ENCODE measurements at regions not wholly inside any gene's neighbourhood (a gene's known extent, or its start where the extent isn't known, plus 50 kb on each side); places are given as distances from the start of the nearest gene placed in this dataset.

- ChIA-PET CTCF (interaction anchor here (0.9 kb wide), 1 partner anchor 77 kb away, joined by 3 read pairs; no protein-coding TSS in a partner anchor), POLR2A (ENCODE audit: unreplicated experiment) (no interaction called here)
- no peaks in the 10 kb centered on the region for H3K27me3 ChIP-seq (ENCODE audit: insufficient read depth, low read depth)
- H2AFZ ChIP-seq, result no peak overlapping the region
- no peaks in the 10 kb centered on the region for H3K79me2 ChIP-seq (ENCODE audit: low read depth)
- no TSS peak for BruUV-seq (replicated peaks)
- no peaks in the 10 kb centered on the region for H4K20me1 ChIP-seq (ENCODE audit: insufficient read depth)
- no peaks in the 10 kb centered on the region for H3K36me3 ChIP-seq (ENCODE audit: low read depth)
- no peaks in the 10 kb centered on the region for H3F3A ChIP-seq (ENCODE audit: insufficient read depth, low read depth)
- H3K4me3 ChIP-seq, result no peak overlapping the region
- H3K27ac ChIP-seq, result no peak overlapping the region
- DNase-seq, result no peak
- no peaks in the 10 kb centered on the region for H3K9me2 ChIP-seq (ENCODE audit: insufficient read depth)
- no peak for TF ChIP-seq EZH2 (IDR thresholded peaks at IDR 0.05; ENCODE audit: low read depth)
- TF ChIP-seq CTCF (conservative IDR thresholded peaks at IDR 0.05), result no peak
- H3K4me1 ChIP-seq (replicated peaks; ENCODE audit: insufficient read depth), result peaks cover 14% of the 10 kb centered on the region
- no peaks in the 10 kb centered on the region; the same call in 1 of the 2 replicates for H3K9me3 ChIP-seq (ENCODE audit: insufficient read depth, low read depth)
- no peak overlapping the region for H3K4me2 ChIP-seq
- intact Hi-C loops (cut with micrococcal nuclease; ENCODE audit: unreplicated experiment), result no loop called here
Observed at GRCh38 chr20:24112360-24112759, 123.8 kb upstream of the GGTLC1 start.

DNA sequence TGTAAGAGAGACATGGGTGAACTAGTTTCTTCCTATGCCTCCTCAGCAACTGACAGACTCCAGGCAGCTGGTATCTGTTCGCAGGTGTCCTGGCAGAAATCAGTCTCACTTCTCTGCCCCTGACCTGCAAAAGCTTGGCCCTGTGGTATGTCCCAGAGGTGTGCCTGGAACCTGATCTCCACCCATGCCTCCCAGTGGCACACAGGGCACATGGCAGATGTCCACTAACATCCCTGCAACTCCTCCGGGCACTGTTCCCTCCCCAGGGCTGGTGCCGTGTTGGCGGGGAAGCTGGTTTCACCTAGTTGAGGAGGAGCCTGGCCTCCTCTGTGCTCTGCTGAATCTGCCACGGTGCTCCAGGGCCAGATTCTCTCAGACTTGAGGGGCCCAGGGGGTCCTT lies 123.3 kb upstream of the GGTLC1 start:
- H4K20me1 ChIP-seq (ENCODE audit: insufficient read depth), result no peaks in the 10 kb centered on the region
- H3K9me2 ChIP-seq (ENCODE audit: insufficient read depth), result no peaks in the 10 kb centered on the region
- no peak overlapping the region for H3K27ac ChIP-seq
- no peak overlapping the region for H3K4me2 ChIP-seq
- CTCF ChIA-PET, result interaction anchor here (0.5 to 0.9 kb wide), 2 partner anchors 77 to 1338 kb away, joined by 3 read pairs; no protein-coding TSS in a partner anchor
- H3K27me3 ChIP-seq (ENCODE audit: insufficient read depth, low read depth), result no peaks in the 10 kb centered on the region
- TF ChIP-seq EZH2 (IDR thresholded peaks at IDR 0.05; ENCODE audit: low read depth) (no peak), CTCF (conservative IDR thresholded peaks at IDR 0.05) (no peak)
- peaks cover 19% of the 10 kb centered on the region for H3K4me1 ChIP-seq (replicated peaks; ENCODE audit: insufficient read depth)
- no TSS peak for BruUV-seq (replicated peaks)
- H3K36me3 ChIP-seq (ENCODE audit: low read depth), result no peaks in the 10 kb centered on the region
- peaks cover 4% of the 10 kb centered on the region; the same call in 1 of the 2 replicates for H3F3A ChIP-seq (ENCODE audit: insufficient read depth, low read depth)
- POLR2A ChIA-PET (ENCODE audit: unreplicated experiment), result no interaction called here
- H3K9me3 ChIP-seq (ENCODE audit: insufficient read depth, low read depth), result no peaks in the 10 kb centered on the region; the same call in 1 of the 2 replicates
- DNase-seq, result no peak
- intact Hi-C loops (cut with micrococcal nuclease; ENCODE audit: unreplicated experiment), result no loop called here
- no peaks in the 10 kb centered on the region for H3K79me2 ChIP-seq (ENCODE audit: low read depth)
- no peak overlapping the region for H2AFZ ChIP-seq
- no peak overlapping the region for H3K4me3 ChIP-seq

GRCh38 chr20:24109537-24109936 lies 121.0 kb upstream of the GGTLC1 start:
- Histone ChIP-seq H3K79me2 (ENCODE audit: low read depth) (no peaks in the 10 kb centered on the region), H3K36me3 (ENCODE audit: low read depth) (no peaks in the 10 kb centered on the region), H3K27me3 (ENCODE audit: insufficient read depth, low read depth) (no peaks in the 10 kb centered on the region), H3F3A (ENCODE audit: insufficient read depth, low read depth) (peaks cover 23% of the 10 kb centered on the region; the same call in 1 of the 2 replicates), H2AFZ (no peak overlapping the region), H3K9me3 (ENCODE audit: insufficient read depth, low read depth) (no peaks in the 10 kb centered on the region; the same call in 1 of the 2 replicates), H3K9me2 (ENCODE audit: insufficient read depth) (no peaks in the 10 kb centered on the region), H4K20me1 (ENCODE audit: insufficient read depth) (no peaks in the 10 kb centered on the region), H3K27ac (no peak overlapping the region), H3K4me3 (no peak overlapping the region), H3K4me2 (no peak overlapping the region), H3K4me1 (replicated peaks; ENCODE audit: insufficient read depth) (peaks cover 40% of the 10 kb centered on the region)
- ChIA-PET CTCF (no interaction called here), POLR2A (ENCODE audit: unreplicated experiment) (no interaction called here)
- DNase-seq, result no peak
- no TSS peak for BruUV-seq (replicated peaks)
- TF ChIP-seq CTCF (conservative IDR thresholded peaks at IDR 0.05) (no peak), EZH2 (IDR thresholded peaks at IDR 0.05; ENCODE audit: low read depth) (no peak)
- intact Hi-C loops (cut with micrococcal nuclease; ENCODE audit: unreplicated experiment), result no loop called here
